H1 (cell line): ENCODE measurements at regions not wholly inside any gene's neighbourhood (a gene's known extent, or its start where the extent isn't known, plus 50 kb on each side); places are given as distances from the start of the nearest gene placed in this dataset.

ENCODE experiments used
- CTCF ChIA-PET: fragments of 300-600 bp; sonication (Branson Sonifier 250); formaldehyde crosslinking; loops from one replicate; lab custom pipeline; 2021; ENCODE audit not compliant: partially characterized antibody; lab: Charles Lee
- POLR2A ChIA-PET: fragments of 300-600 bp; sonication (Branson Sonifier 250); formaldehyde crosslinking; loops from one replicate; lab custom pipeline; 2021; ENCODE audit warnings: inconsistent platforms; ENCODE audit not compliant: partially characterized antibody; lab: Charles Lee
- DNase-seq, 2 experiments: peaks; one replicate each; pipeline versions ENCODE4 v3.0.0 to v3.0.0-alpha.2; 2010 to 2022; ENCODE audit warnings: low spot score in 2 of 2, low read depth in 1 of 2, mixed read lengths in 1 of 2
- FAIRE-seq: peaks from 2 replicates; lab custom pipeline; 2011; peaks lifted over from hg19 to GRCh38; lab: Jason Lieb, UNC
- H2AFZ ChIP-seq: 2 replicates; pipeline ENCODE4 v1.8.1; 2012; ENCODE audit warnings: low read length, inconsistent platforms
- H2AK5ac ChIP-seq: 2 replicates; pipeline ENCODE4 v1.6.1; 2013; ENCODE audit warnings: low read depth, low read length
- H2BK120ac ChIP-seq: replicated peaks from 2 replicates; pipeline ENCODE3; 2013; ENCODE audit warnings: low read depth, low read length, inconsistent platforms
- H2BK12ac ChIP-seq: 2 replicates; pipeline ENCODE4 v1.6.1; 2013; ENCODE audit warnings: low read depth, low read length
- H2BK15ac ChIP-seq: 2 replicates; pipeline ENCODE4 v1.6.1; 2013; ENCODE audit warnings: low read length
- H2BK20ac ChIP-seq: 2 replicates; pipeline ENCODE4 v1.6.1; 2013; ENCODE audit warnings: low read length
- H2BK5ac ChIP-seq: 2 replicates; pipeline ENCODE4 v1.6.1; 2013; ENCODE audit warnings: low read depth, low read length
- H3K14ac ChIP-seq: 2 replicates; pipeline ENCODE4 v1.6.1; 2013; ENCODE audit warnings: inconsistent platforms; ENCODE audit not compliant: insufficient read length
- H3K18ac ChIP-seq: 2 replicates; pipeline ENCODE4 v1.6.1; 2013; ENCODE audit warnings: low read length; ENCODE audit errors: extremely low read depth
- H3K23ac ChIP-seq: 2 replicates; pipeline ENCODE4 v1.6.1; 2013; ENCODE audit warnings: inconsistent platforms; ENCODE audit not compliant: insufficient read length
- H3K23me2 ChIP-seq: 2 replicates; pipeline ENCODE4 v1.6.1; 2013; ENCODE audit warnings: low read depth, low read length
- H3K27ac ChIP-seq: 2 replicates; pipeline ENCODE4 v1.6.1; 2011; ENCODE audit warnings: low read depth, low read length, inconsistent platforms
- H3K27me3 ChIP-seq, 4 experiments: replicated peaks in 1 of 4; 1 replicate in 1 of 4; 2 replicates in 3 of 4; pipeline versions ENCODE4 v1.6.1 to v1.8.1; 2011 to 2013; ENCODE audit warnings: low read length in 3 of 4, mild to moderate bottlenecking in 3 of 4, inconsistent platforms in 2 of 4, mixed read lengths in 2 of 4, moderate library complexity in 1 of 4; ENCODE audit not compliant: control insufficient read depth in 3 of 4, insufficient read depth in 3 of 4; ENCODE audit errors: extremely low read depth in 1 of 4
- H3K36me3 ChIP-seq, 4 experiments: 2 replicates each; pipeline versions ENCODE4 v1.6.1 to v1.8.1; 2011 to 2013; ENCODE audit warnings: mild to moderate bottlenecking in 4 of 4, low read length in 3 of 4, moderate library complexity in 2 of 4, control low read depth in 1 of 4, inconsistent platforms in 1 of 4; ENCODE audit not compliant: insufficient read depth in 4 of 4, control insufficient read depth in 2 of 4
- H3K4ac ChIP-seq: replicated peaks from 2 replicates; pipeline ENCODE3; 2013; ENCODE audit warnings: low read length, low read depth, mixed read lengths, inconsistent platforms; ENCODE audit not compliant: insufficient read length
- H3K4me1 ChIP-seq, 4 experiments: replicated peaks in 1 of 4; 1 replicate in 1 of 4; 2 replicates in 3 of 4; pipeline versions ENCODE4 v1.6.1 to v1.8.1; 2011 to 2013; ENCODE audit warnings: low read length in 3 of 4, inconsistent platforms in 2 of 4, mixed read lengths in 1 of 4; ENCODE audit not compliant: insufficient read depth in 4 of 4, control insufficient read depth in 3 of 4
- H3K4me2 ChIP-seq, 2 experiments: 2 replicates each; pipeline versions ENCODE4 v1.6.1 to v1.8.1; 2011 to 2013; ENCODE audit warnings: low read depth in 2 of 2, low read length in 2 of 2, control low read depth in 1 of 2, inconsistent platforms in 1 of 2, mild to moderate bottlenecking in 1 of 2; ENCODE audit not compliant: insufficient read depth in 1 of 2
- H3K4me3 ChIP-seq, 4 experiments: fragments of 200-600, 300-600 bp in 1 of 4; sonication (generic), shearing (Covaris generic), sonication (Bioruptor Twin) in 1 of 4; 2 replicates each; pipeline versions ENCODE4 v1.5.1 to v1.8.1; 2011 to 2016; ENCODE audit warnings: low read length in 4 of 4, low read depth in 3 of 4, control low read depth in 2 of 4, inconsistent platforms in 2 of 4, mild to moderate bottlenecking in 2 of 4, mixed read lengths in 1 of 4, moderate library complexity in 1 of 4; ENCODE audit not compliant: insufficient read depth in 2 of 4; ENCODE audit errors: extremely low read depth in 1 of 4
- H3K56ac ChIP-seq: replicated peaks from 2 replicates; pipeline ENCODE3; 2013; ENCODE audit warnings: low read depth, mild to moderate bottlenecking, mixed read lengths, low read length, inconsistent platforms; ENCODE audit not compliant: insufficient read length
- H3K79me1 ChIP-seq: 2 replicates; pipeline ENCODE4 v1.6.1; 2013; ENCODE audit warnings: low read depth, low read length, control low read depth
- H3K79me2 ChIP-seq, 2 experiments: 2 replicates each; pipeline versions ENCODE4 v1.6.1 to v1.8.1; 2012 to 2013; ENCODE audit warnings: low read length in 2 of 2, mild to moderate bottlenecking in 2 of 2, inconsistent platforms in 1 of 2; ENCODE audit not compliant: insufficient read depth in 2 of 2, control insufficient read depth in 1 of 2
- H3K9ac ChIP-seq, 4 experiments: replicated peaks in 1 of 4; 1 replicate in 1 of 4; 2 replicates in 3 of 4; pipeline versions ENCODE4 v1.6.1 to v1.8.1; 2011 to 2013; ENCODE audit warnings: low read depth in 3 of 4, low read length in 3 of 4, control low read depth in 2 of 4, mild to moderate bottlenecking in 2 of 4, moderate library complexity in 2 of 4, inconsistent platforms in 1 of 4; ENCODE audit errors: extremely low read depth in 1 of 4
- H3K9me3 ChIP-seq, 2 experiments: 2 replicates each; pipeline versions ENCODE4 v1.6.1 to v1.8.1; 2012 to 2013; ENCODE audit warnings: mild to moderate bottlenecking in 2 of 2, moderate library complexity in 2 of 2, control low read depth in 1 of 2, inconsistent platforms in 1 of 2, low read depth in 1 of 2, low read length in 1 of 2, mixed read lengths in 1 of 2; ENCODE audit not compliant: insufficient read depth in 2 of 2
- H4K20me1 ChIP-seq, 2 experiments: replicated peaks in 1 of 2; 2 replicates each; pipeline versions ENCODE3 to v1.8.1; 2011 to 2013; ENCODE audit warnings: inconsistent platforms in 2 of 2, low read length in 2 of 2, mild to moderate bottlenecking in 1 of 2; ENCODE audit not compliant: insufficient read depth in 2 of 2, control insufficient read depth in 1 of 2
- H4K5ac ChIP-seq: 2 replicates; pipeline ENCODE4 v1.6.1; 2013; ENCODE audit warnings: low read length, low read depth, mixed read lengths, inconsistent platforms; ENCODE audit not compliant: insufficient read length
- H4K8ac ChIP-seq: 2 replicates; pipeline ENCODE4 v1.8.0; 2013; ENCODE audit warnings: mild to moderate bottlenecking, moderate library complexity, low read length, inconsistent platforms; ENCODE audit not compliant: insufficient read depth; ENCODE audit errors: extremely low read depth
- H4K91ac ChIP-seq: replicated peaks from 2 replicates; pipeline ENCODE3; 2013; ENCODE audit warnings: low read length, mixed read lengths, inconsistent platforms; ENCODE audit not compliant: insufficient read length
- EZH2 ChIP-seq: fragments of 200-600 bp; sonication (generic); IDR thresholded peaks from 2 replicates; pipeline ENCODE4 v1.7.1; 2012; ENCODE audit warnings: low read depth, mild to moderate bottlenecking, moderate library complexity, low read length, inconsistent platforms; ENCODE audit not compliant: severe bottlenecking
- POLR2A ChIP-seq, 2 experiments: IDR thresholded peaks; 1 replicate in 1 of 2; 2 replicates in 1 of 2; pipeline ENCODE4 v1.6.1; 2011; ENCODE audit warnings: low read depth in 2 of 2, low read length in 2 of 2, mild to moderate bottlenecking in 2 of 2; ENCODE audit errors: control extremely low read depth in 1 of 2
- POLR2AphosphoS5 ChIP-seq: IDR thresholded peaks from 2 replicates; pipeline ENCODE4 v1.6.1; 2011; ENCODE audit warnings: low read depth, low read length
- SRF ChIP-seq: IDR thresholded peaks from 2 replicates; pipeline ENCODE4 v1.6.1; 2011; ENCODE audit warnings: mild to moderate bottlenecking, low read depth, low read length, moderate library complexity
- WGBS, 2 experiments: shearing (Covaris generic) in 1 of 2; methylation state at CpG; one replicate each; pipeline versions ENCODE4 v1.1.6 to v1.1.7; 2013 to 2015; ENCODE audit warnings: low lambda C conversion rate in 2 of 2, mixed read lengths in 2 of 2, inconsistent platforms in 1 of 2, low coverage in 1 of 2, missing lambda C conversion rate in 1 of 2; ENCODE audit not compliant: insufficient replicate concordance in 2 of 2, insufficient coverage in 1 of 2, insufficient read length in 1 of 2; ENCODE audit errors: extremely low coverage in 1 of 2, missing lambda C conversion rate in 1 of 2; 5-methylcytosine and 5-hydroxymethylcytosine counted together
- TF ChIP-seq, protein P1 (sequence below): IDR thresholded peaks from 2 replicates; pipeline ENCODE4 v1.6.1; 2011; ENCODE audit warnings: low read length, improper control_type of control experiment

DNA sequence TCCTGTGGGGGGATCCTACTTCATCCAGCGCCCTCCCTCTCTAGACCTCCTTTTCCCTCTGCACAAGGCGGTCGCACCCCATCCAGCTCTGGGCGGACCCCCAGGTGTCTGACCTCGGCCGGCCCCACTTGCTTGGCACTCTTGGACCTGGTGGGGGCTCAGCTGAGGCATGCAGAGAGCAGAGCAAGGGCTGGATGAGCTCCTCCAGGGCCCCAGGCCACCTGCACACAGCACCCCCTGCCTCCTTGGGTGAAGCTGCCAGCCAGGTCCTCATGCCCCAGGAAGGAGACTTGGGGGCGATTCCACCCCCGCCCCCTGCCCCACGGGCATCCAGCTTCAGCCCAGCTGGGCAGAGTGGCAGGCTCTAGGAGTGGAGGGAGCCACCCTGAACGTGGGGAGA lies 159.4 kb upstream of the GSE1 start:
- 86% methylated on average over 6 of the region's 10 CpGs; no CpG with 5 or more reads in 1 of the 2 experiments for WGBS, 2 experiments
- no peak overlapping the region for H4K5ac ChIP-seq

More for the DNA sequence above, 159.4 kb upstream of the GSE1 start:
- FAIRE-seq (no peak), DNase-seq (no peak)
- peaks cover 0 to 17% (median 10%) of the 10 kb centered on the region in 4 experiments; a peak in 6 of 7 replicates for H3K4me1 ChIP-seq
- no peak overlapping the region for H4K91ac ChIP-seq
- no peaks in the 10 kb centered on the region for H3K36me3 ChIP-seq
- H3K14ac ChIP-seq = no peak overlapping the region
- no peak overlapping the region for H3K18ac ChIP-seq
- H4K8ac ChIP-seq = peak overlapping the region; percentile 16; the same call in 1 of the 2 replicates
- H3K27ac ChIP-seq = no peak overlapping the region
- ChIA-PET CTCF (interaction anchor here (0.6 to 11.2 kb wide), 29 partner anchors 8 to 163 kb away, joined by 3 to 172 read pairs (median 4); no protein-coding TSS in a partner anchor), POLR2A (interaction anchor here (1.0 kb wide), 1 partner anchor 70 kb away, joined by 3 read pairs; no protein-coding TSS in a partner anchor)
- H3K23ac ChIP-seq = no peak overlapping the region
- TF ChIP-seq SRF (no peak), POLR2A (IDR thresholded peaks at IDR 0.05; ENCODE audit: control extremely low read depth in 1 of 2, low read depth in 2 of 2, low read length in 2 of 2) (no peak), EZH2 (no peak), POLR2AphosphoS5 (no peak)
- TF ChIP-seq, protein P1, sequence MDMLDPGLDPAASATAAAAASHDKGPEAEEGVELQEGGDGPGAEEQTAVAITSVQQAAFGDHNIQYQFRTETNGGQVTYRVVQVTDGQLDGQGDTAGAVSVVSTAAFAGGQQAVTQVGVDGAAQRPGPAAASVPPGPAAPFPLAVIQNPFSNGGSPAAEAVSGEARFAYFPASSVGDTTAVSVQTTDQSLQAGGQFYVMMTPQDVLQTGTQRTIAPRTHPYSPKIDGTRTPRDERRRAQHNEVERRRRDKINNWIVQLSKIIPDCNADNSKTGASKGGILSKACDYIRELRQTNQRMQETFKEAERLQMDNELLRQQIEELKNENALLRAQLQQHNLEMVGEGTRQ = no peak
- peaks cover 3% of the 10 kb centered on the region; the same call in 1 of the 2 replicates for H3K23me2 ChIP-seq
- H2BK12ac ChIP-seq = no peak overlapping the region
- H3K79me1 ChIP-seq = no peaks in the 10 kb centered on the region
- peaks cover 1 to 8% of the 10 kb centered on the region in 2 experiments for H4K20me1 ChIP-seq
- no peak overlapping the region for H3K4ac ChIP-seq
- no peaks in the 10 kb centered on the region for H3K79me2 ChIP-seq
- no peak overlapping the region for H3K56ac ChIP-seq
- no peak overlapping the region for H3K4me2 ChIP-seq
- no peak overlapping the region for H2BK20ac ChIP-seq
- H3K9ac ChIP-seq = no peak overlapping the region
- no peaks in the 10 kb centered on the region for H3K9me3 ChIP-seq
- H2BK15ac ChIP-seq = no peak overlapping the region
- no peak overlapping the region for H3K4me3 ChIP-seq
- no peak overlapping the region for H2AFZ ChIP-seq
- no peak overlapping the region for H2BK5ac ChIP-seq
- peaks cover 0 to 4% (median 1%) of the 10 kb centered on the region in 4 experiments; a peak in 2 of 7 replicates for H3K27me3 ChIP-seq
- no peak overlapping the region for H2AK5ac ChIP-seq
- H2BK120ac ChIP-seq = no peak overlapping the region
